GM23338 (cell line): ENCODE measurements at regions not wholly inside any gene's neighbourhood (a gene's known extent, or its start where the extent isn't known, plus 50 kb on each side); places are given as distances from the start of the nearest gene placed in this dataset.

Experiments
- ATAC-seq: fragments of 200-7000 bp; cut with Tn5 transposase; 3 replicates; pipeline ENCODE4 v1.9.1; 2020
- DNase-seq: peaks from one replicate; pipeline ENCODE4 v3.0.0-alpha.2; 2015; ENCODE audit warnings: low spot score
- H2AFZ ChIP-seq: fragments of 200-600 bp; sonication (generic); 2 replicates; pipeline ENCODE4 v1.8.0; 2016; ENCODE audit warnings: antibody characterized with exemption, mild to moderate bottlenecking, moderate library complexity
- H3F3A ChIP-seq: fragments of 200-600 bp; sonication (generic); replicated peaks from 2 replicates; pipeline ENCODE4 v1.8.0; 2017; ENCODE audit warnings: antibody characterized with exemption, mixed run types, low read depth
- H3K27ac ChIP-seq: fragments of 200-600 bp; sonication (generic); 2 replicates; pipeline ENCODE4 v1.6.1; 2016; ENCODE audit warnings: low read depth
- H3K27me3 ChIP-seq: fragments of 200-600 bp; sonication (generic); 2 replicates; pipeline ENCODE4 v1.8.0; 2016; ENCODE audit warnings: mild to moderate bottlenecking, mixed run types, moderate library complexity; ENCODE audit not compliant: insufficient read depth
- H3K36me3 ChIP-seq: fragments of 200-600 bp; sonication (generic); 2 replicates; pipeline ENCODE4 v1.8.0; 2016; ENCODE audit warnings: mild to moderate bottlenecking; ENCODE audit not compliant: insufficient read depth
- H3K4me1 ChIP-seq: fragments of 200-600 bp; sonication (generic); 2 replicates; pipeline ENCODE4 v1.8.0; 2016; ENCODE audit warnings: mild to moderate bottlenecking, moderate library complexity; ENCODE audit not compliant: insufficient read depth
- H3K4me2 ChIP-seq: fragments of 200-600 bp; sonication (generic); 2 replicates; pipeline ENCODE4 v1.7.1; 2017; ENCODE audit warnings: mixed run types
- H3K4me3 ChIP-seq: fragments of 200-600 bp; sonication (generic); 2 replicates; pipeline ENCODE4 v1.6.1; 2016; ENCODE audit warnings: mixed run types
- H3K79me2 ChIP-seq: fragments of 200-600 bp; sonication (generic); replicated peaks from 2 replicates; pipeline ENCODE4 v1.8.0; 2017; ENCODE audit warnings: mild to moderate bottlenecking; ENCODE audit not compliant: insufficient read depth
- H3K9me2 ChIP-seq: fragments of 200-600 bp; sonication (generic); 2 replicates; pipeline ENCODE4 v1.8.0; 2017; ENCODE audit not compliant: insufficient read depth
- H4K20me1 ChIP-seq: fragments of 200-600 bp; sonication (generic); replicated peaks from 2 replicates; pipeline ENCODE4 v1.8.0; 2017; ENCODE audit warnings: mild to moderate bottlenecking; ENCODE audit not compliant: insufficient read depth
- H3K27ac Mint-ChIP-seq: 2 replicates; pipeline ENCODE4 v1.8.0; 2020; ENCODE audit warnings: inconsistent platforms, mild to moderate bottlenecking, moderate library complexity, mixed read lengths
- H3K27me3 Mint-ChIP-seq: 3 replicates; pipeline ENCODE4 v1.8.0; 2022; ENCODE audit warnings: low read depth, mild to moderate bottlenecking, moderate library complexity, mixed read lengths, inconsistent platforms; ENCODE audit not compliant: insufficient read depth, poor library complexity
- H3K36me3 Mint-ChIP-seq: 3 replicates; pipeline ENCODE4 v1.8.0; 2021; ENCODE audit warnings: low read depth, mild to moderate bottlenecking, inconsistent platforms, moderate library complexity, mixed read lengths
- H3K4me1 Mint-ChIP-seq: 3 replicates; pipeline ENCODE4 v1.8.0; 2020; ENCODE audit warnings: mild to moderate bottlenecking, inconsistent platforms, mixed read lengths
- H3K4me3 Mint-ChIP-seq: 3 replicates; pipeline ENCODE4 v1.8.0; 2021; ENCODE audit warnings: moderate library complexity, mild to moderate bottlenecking, inconsistent platforms, mixed read lengths
- H3K9me3 Mint-ChIP-seq: 3 replicates; pipeline ENCODE4 v1.8.0; 2020; ENCODE audit warnings: moderate library complexity, mild to moderate bottlenecking, inconsistent platforms, mixed read lengths
- CREB1 ChIP-seq: fragments of 250-450 bp; sonication (Bioruptor Pico); IDR thresholded peaks from 2 replicates; pipeline ENCODE4 v1.5.0; 2020; ENCODE audit warnings: low read depth, mild to moderate bottlenecking, moderate library complexity
- EZH2 ChIP-seq: fragments of 200-600 bp; sonication (generic); IDR thresholded peaks from one replicate; pipeline ENCODE4 v1.8.0; 2017; ENCODE audit warnings: antibody characterized with exemption, mild to moderate bottlenecking, low read depth; ENCODE audit not compliant: unreplicated experiment
- EZH2phosphoT487 ChIP-seq: fragments of 200-600 bp; sonication (generic); IDR thresholded peaks from one replicate; pipeline ENCODE4 v1.8.1; 2018; ENCODE audit warnings: antibody characterized with exemption; ENCODE audit not compliant: unreplicated experiment
- JUNB ChIP-seq: IDR thresholded peaks from one replicate; pipeline ENCODE4 v1.6.1; 2016; ENCODE audit warnings: antibody characterized with exemption; ENCODE audit not compliant: unreplicated experiment
- NANOG ChIP-seq: IDR thresholded peaks from 2 replicates; pipeline ENCODE4 v1.6.1; 2016; ENCODE audit warnings: antibody characterized with exemption, borderline replicate concordance
- POLR2AphosphoS5 ChIP-seq: IDR thresholded peaks from 2 replicates; pipeline ENCODE4 v1.6.1; 2016; ENCODE audit warnings: antibody characterized with exemption, low read depth
- STAT1 ChIP-seq: IDR thresholded peaks from one replicate; pipeline ENCODE4 v1.6.1; 2016; ENCODE audit warnings: antibody characterized with exemption; ENCODE audit not compliant: unreplicated experiment
- ZNF114 ChIP-seq: fragments of 250-450 bp; sonication (Bioruptor Pico); IDR thresholded peaks from 2 replicates; pipeline ENCODE4 v1.5.0; 2020; ENCODE audit warnings: mild to moderate bottlenecking, moderate library complexity
- ZNF331 ChIP-seq: fragments of 250-450 bp; sonication (Bioruptor Pico); IDR thresholded peaks from 2 replicates; pipeline ENCODE4 v1.5.0; 2020; ENCODE audit warnings: low read depth, mild to moderate bottlenecking, moderate library complexity
- TF ChIP-seq, protein P1 (sequence below): IDR thresholded peaks from one replicate; pipeline ENCODE4 v1.6.1; 2018; ENCODE audit warnings: antibody characterized with exemption; ENCODE audit not compliant: unreplicated experiment
- TF ChIP-seq, protein P2 (sequence below): IDR thresholded peaks from 2 replicates; pipeline ENCODE4 v1.6.1; 2016; ENCODE audit warnings: antibody characterized with exemption
- TF ChIP-seq, protein P3 (sequence below), 2 experiments: fragments of 200-600 bp in 1 of 2; sonication (generic) in 1 of 2; conservative IDR thresholded peaks; 2 replicates each; pipeline versions ENCODE4 v1.5.1 to v1.6.1; 2016 to 2017; ENCODE audit warnings: antibody characterized with exemption in 2 of 2, low read depth in 2 of 2, mild to moderate bottlenecking in 2 of 2, moderate library complexity in 1 of 2

DNA sequence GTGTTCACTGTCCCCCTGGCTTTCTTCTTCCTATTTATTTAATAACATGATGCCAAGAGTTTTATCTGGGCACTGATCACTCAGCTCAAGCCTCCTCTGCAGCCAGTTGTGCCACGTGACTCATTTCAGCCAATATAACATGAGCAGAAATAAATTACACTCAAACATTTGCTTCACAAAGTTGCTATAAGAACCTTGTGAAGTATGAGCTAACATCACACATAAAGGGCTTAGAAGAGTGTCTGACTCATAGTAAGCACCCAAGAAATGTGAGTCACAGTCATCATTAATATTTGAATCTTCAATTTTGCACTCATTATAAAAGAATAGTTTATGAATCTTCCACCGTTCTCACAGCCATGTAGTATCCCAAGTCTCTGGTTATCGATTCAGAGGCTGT, 414.6 kb upstream of the NPVF start:
- no peak for TF ChIP-seq EZH2
- TF ChIP-seq, protein P1, sequence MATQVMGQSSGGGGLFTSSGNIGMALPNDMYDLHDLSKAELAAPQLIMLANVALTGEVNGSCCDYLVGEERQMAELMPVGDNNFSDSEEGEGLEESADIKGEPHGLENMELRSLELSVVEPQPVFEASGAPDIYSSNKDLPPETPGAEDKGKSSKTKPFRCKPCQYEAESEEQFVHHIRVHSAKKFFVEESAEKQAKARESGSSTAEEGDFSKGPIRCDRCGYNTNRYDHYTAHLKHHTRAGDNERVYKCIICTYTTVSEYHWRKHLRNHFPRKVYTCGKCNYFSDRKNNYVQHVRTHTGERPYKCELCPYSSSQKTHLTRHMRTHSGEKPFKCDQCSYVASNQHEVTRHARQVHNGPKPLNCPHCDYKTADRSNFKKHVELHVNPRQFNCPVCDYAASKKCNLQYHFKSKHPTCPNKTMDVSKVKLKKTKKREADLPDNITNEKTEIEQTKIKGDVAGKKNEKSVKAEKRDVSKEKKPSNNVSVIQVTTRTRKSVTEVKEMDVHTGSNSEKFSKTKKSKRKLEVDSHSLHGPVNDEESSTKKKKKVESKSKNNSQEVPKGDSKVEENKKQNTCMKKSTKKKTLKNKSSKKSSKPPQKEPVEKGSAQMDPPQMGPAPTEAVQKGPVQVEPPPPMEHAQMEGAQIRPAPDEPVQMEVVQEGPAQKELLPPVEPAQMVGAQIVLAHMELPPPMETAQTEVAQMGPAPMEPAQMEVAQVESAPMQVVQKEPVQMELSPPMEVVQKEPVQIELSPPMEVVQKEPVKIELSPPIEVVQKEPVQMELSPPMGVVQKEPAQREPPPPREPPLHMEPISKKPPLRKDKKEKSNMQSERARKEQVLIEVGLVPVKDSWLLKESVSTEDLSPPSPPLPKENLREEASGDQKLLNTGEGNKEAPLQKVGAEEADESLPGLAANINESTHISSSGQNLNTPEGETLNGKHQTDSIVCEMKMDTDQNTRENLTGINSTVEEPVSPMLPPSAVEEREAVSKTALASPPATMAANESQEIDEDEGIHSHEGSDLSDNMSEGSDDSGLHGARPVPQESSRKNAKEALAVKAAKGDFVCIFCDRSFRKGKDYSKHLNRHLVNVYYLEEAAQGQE: no peak
- no peak for TF ChIP-seq NANOG
- no peak for TF ChIP-seq STAT1
- no peak for TF ChIP-seq EZH2phosphoT487
- no peak for TF ChIP-seq JUNB
- TF ChIP-seq, protein P2, sequence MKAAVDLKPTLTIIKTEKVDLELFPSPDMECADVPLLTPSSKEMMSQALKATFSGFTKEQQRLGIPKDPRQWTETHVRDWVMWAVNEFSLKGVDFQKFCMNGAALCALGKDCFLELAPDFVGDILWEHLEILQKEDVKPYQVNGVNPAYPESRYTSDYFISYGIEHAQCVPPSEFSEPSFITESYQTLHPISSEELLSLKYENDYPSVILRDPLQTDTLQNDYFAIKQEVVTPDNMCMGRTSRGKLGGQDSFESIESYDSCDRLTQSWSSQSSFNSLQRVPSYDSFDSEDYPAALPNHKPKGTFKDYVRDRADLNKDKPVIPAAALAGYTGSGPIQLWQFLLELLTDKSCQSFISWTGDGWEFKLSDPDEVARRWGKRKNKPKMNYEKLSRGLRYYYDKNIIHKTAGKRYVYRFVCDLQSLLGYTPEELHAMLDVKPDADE: no peak
- no peaks in the 10 kb centered on the region for H3K27me3 Mint-ChIP-seq
- H4K20me1 ChIP-seq: no peaks in the 10 kb centered on the region
- H3K36me3 Mint-ChIP-seq: no peaks in the 10 kb centered on the region
- H3K4me2 ChIP-seq: no peak overlapping the region
- H3K4me1 Mint-ChIP-seq: no peaks in the 10 kb centered on the region; the same call in 2 of the 3 replicates
- H3K27ac Mint-ChIP-seq: no peak overlapping the region
- no peaks in the 10 kb centered on the region for H3K27me3 ChIP-seq
- H3K4me3 Mint-ChIP-seq: no peak overlapping the region
- no peaks in the 10 kb centered on the region for H3F3A ChIP-seq
- no peak overlapping the region; the same call in 1 of the 2 replicates for H2AFZ ChIP-seq
- no peaks in the 10 kb centered on the region for H3K4me1 ChIP-seq
- H3K9me3 Mint-ChIP-seq: no peaks in the 10 kb centered on the region
- ATAC-seq: no peak
- H3K79me2 ChIP-seq: no peaks in the 10 kb centered on the region
- H3K36me3 ChIP-seq: no peaks in the 10 kb centered on the region
- H3K9me2 ChIP-seq: 0 out of 2 replicates have a peak, but pooled peaks cover 4% of the 10 kb centered on the region
- no peak overlapping the region for H3K27ac ChIP-seq
- no peak for DNase-seq
- H3K4me3 ChIP-seq: no peak overlapping the region

DNA sequence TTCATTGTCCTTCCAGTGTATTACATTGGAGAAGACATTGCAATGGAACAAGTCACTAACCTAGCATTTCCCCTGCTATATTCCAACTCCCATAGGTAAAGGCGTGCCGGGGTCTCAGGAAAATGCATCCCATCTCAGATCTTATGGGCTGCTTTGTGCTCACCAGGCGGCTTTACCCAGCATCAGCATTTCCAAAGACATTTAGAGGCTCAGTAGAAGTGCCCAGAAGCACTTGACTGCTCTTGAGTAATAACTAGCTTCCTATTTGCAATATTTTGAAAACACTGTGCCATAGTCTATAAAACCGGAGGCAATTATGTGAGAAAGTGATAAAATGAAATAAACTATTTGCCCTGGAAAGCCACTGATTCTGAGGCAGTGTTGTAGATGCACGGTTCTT, 415.0 kb upstream of the NPVF start:
- no peak overlapping the region for H3K4me2 ChIP-seq
- H3K27me3 Mint-ChIP-seq: no peaks in the 10 kb centered on the region
- H4K20me1 ChIP-seq: no peaks in the 10 kb centered on the region
- H3K4me3 Mint-ChIP-seq: no peak overlapping the region
- no peaks in the 10 kb centered on the region for H3K4me1 ChIP-seq
- H3K27ac ChIP-seq: no peak overlapping the region
- H3K9me2 ChIP-seq: 0 out of 2 replicates have a peak, but pooled peaks cover 4% of the 10 kb centered on the region
- no peak for DNase-seq
- no peaks in the 10 kb centered on the region for H3K36me3 Mint-ChIP-seq
- H3K9me3 Mint-ChIP-seq: no peaks in the 10 kb centered on the region
- no peak overlapping the region for H3K27ac Mint-ChIP-seq
- no peaks in the 10 kb centered on the region for H3F3A ChIP-seq
- no peak for ATAC-seq
- H3K36me3 ChIP-seq: no peaks in the 10 kb centered on the region
- no peaks in the 10 kb centered on the region for H3K79me2 ChIP-seq
- H3K4me3 ChIP-seq: no peak overlapping the region
- H2AFZ ChIP-seq: no peak overlapping the region; the same call in 1 of the 2 replicates
- H3K27me3 ChIP-seq: no peaks in the 10 kb centered on the region
- no peaks in the 10 kb centered on the region; the same call in 2 of the 3 replicates for H3K4me1 Mint-ChIP-seq
- TF ChIP-seq EZH2: no peak
- TF ChIP-seq CREB1 (CRISPR knock-in tag): no peak
- no peak for TF ChIP-seq STAT1
- no peak for TF ChIP-seq NANOG
- no peak for TF ChIP-seq ZNF114 (CRISPR knock-in tag)
- no peak for TF ChIP-seq ZNF331 (CRISPR knock-in tag)
- TF ChIP-seq, protein P3, sequence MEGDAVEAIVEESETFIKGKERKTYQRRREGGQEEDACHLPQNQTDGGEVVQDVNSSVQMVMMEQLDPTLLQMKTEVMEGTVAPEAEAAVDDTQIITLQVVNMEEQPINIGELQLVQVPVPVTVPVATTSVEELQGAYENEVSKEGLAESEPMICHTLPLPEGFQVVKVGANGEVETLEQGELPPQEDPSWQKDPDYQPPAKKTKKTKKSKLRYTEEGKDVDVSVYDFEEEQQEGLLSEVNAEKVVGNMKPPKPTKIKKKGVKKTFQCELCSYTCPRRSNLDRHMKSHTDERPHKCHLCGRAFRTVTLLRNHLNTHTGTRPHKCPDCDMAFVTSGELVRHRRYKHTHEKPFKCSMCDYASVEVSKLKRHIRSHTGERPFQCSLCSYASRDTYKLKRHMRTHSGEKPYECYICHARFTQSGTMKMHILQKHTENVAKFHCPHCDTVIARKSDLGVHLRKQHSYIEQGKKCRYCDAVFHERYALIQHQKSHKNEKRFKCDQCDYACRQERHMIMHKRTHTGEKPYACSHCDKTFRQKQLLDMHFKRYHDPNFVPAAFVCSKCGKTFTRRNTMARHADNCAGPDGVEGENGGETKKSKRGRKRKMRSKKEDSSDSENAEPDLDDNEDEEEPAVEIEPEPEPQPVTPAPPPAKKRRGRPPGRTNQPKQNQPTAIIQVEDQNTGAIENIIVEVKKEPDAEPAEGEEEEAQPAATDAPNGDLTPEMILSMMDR (conservative IDR thresholded peaks at IDR 0.05; ENCODE audit: low read depth in 2 of 2): no peak
- no peak for TF ChIP-seq EZH2phosphoT487
- TF ChIP-seq JUNB: no peak
- TF ChIP-seq POLR2AphosphoS5: no peak
- TF ChIP-seq, protein P2: no peak
- TF ChIP-seq, protein P1: no peak
